CD4-positive, alpha-beta T cell treated with Interleukin-4 for 4 hours (primary cell): ENCODE measurements at regions not wholly inside any gene's neighbourhood (a gene's known extent, or its start where the extent isn't known, plus 50 kb on each side); places are given as distances from the start of the nearest gene placed in this dataset.
"Not testable (repeated sequence)": the region's sequence is repeated elsewhere in the genome, so short reads cannot be mapped to it uniquely, and the experiment has no call there.

Experiments used
- DNase-seq: peaks from one replicate; pipeline ENCODE4 v3.0.0-alpha.2; 2020

DNA sequence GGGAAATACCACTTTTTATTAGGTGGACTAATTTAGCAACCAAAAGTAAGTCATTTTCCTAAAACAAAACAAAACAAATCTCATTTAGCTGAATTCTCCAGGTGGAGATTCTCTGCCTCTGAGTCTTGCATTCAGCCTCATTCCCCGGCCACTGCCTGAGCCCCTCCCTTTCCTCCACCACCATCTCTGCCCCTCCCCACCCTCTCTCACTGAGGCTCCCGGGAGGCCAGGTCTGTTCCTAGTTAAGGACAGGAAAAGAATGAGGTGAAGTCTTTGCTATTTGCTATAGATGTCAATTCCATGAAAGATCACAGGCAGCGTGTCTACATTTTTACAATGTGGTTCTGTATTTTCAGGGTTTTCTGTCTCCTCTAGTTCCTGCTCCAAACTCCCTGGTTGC, 83.0 kb upstream of the SOX11 start:
- DNase-seq: no peak

DNA sequence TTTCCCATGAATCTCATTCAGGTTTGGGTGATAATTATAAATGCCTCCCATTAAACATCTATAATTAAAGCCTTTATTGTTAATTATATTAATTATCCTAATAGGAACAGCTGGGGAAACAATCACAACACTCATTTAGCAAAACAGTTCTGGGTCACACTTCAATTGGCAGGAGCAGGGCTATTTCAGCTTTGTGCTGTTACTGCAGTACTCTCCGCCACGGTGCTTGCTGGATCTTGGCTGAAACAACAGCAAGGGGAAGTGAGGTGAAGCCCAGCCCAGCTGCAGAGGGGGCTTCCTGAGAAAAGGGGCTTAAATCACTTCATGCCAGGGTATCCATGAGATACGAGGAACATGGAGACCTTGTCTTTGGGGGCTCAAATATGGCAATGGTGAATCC, 79.5 kb upstream of the SOX11 start:
- DNase-seq: no peak

DNA sequence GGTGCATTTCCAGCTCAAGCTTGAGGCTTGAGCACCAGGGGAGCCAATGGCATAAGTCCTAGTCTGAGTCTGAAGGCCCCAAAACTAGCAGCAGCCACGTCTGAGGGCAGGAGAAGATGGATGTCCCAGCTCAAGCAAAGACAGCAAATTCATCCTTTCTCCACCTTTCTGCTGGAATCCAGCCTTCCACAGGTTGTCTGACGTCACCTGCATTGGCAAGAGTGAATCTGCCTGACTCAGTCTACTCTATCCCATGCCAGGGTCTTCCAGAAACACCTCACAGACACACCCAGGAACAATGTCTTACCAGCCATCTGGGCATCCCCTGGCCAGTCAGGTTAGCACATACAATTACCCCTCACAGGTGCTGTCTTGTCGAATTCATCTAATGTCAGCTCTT, 76.2 kb upstream of the SOX11 start:
- no peak for DNase-seq

DNA sequence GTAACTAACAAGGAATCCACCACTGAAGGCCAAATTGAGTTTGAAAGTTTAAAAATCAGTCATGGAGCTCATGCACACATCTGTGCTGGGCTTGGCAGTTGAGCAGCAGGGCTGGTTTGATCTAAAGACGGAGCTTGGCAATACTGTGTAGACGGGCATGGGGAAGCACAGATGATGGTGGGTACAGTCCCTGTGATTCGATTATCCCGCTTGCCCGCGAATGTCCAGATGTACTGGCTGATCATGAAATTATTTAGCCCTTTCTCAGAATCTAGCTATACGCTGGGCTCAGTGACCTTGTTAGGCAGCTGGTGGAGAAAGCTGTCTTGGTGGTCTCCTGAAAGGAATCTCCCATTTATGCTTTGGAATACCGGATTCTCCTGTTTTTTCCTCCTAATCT, 74.8 kb upstream of the SOX11 start:
- DNase-seq: no peak

GRCh38 chr2:5617796-5618195, 74.4 kb upstream of the SOX11 start:
- no peak for DNase-seq

GRCh38 chr2:5618271-5618670, 73.9 kb upstream of the SOX11 start:
- DNase-seq: no peak

GRCh38 chr2:5625556-5626065, 66.6 kb upstream of the SOX11 start:
- not testable (repeated sequence) for DNase-seq

- not testable (repeated sequence) for DNase-seq
These were observed 63.7 kb upstream of the SOX11 start for GRCh38 chr2:5628484-5628883.

DNA sequence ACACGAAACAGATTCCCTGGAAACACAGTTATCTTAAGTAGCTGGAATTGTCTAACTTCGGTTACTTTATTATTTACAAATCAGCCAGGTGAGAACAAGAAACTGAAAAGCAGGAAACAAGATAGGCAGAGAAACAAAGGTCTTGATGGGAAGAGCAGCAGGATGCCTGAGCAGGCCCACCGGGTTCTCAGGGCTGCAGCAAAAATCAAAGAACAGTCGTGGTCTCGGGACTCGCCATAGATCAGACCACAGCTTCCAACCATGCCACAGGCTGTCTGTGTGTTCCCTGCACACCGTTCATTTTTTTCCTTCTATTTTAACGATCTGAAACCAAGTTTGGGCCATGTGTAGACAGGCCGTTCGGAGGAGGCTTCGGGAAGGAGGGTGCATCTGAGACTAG, 62.7 kb upstream of the SOX11 start:
- not testable (repeated sequence) for DNase-seq

DNA sequence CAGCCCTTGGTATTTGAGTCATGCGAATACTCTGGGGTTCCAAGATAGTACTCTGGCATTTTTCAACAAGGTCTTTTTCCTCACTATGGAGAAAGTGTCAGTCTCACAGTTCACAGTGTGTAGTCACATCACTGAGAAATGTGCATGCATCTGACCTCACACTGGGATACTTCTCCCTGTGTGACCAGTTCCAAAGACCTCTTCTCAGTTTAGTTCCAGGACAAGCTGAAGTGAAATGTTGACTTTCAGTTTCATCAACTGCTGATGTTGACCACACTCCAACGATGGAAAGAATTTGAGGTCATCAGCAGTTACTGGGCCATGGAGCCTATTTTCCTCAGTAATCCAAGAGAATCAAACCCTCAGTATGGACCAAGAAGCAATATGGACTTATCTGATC, 55.1 kb upstream of the SOX11 start:
- not testable (repeated sequence) for DNase-seq
